ENCODE measurements at regions not wholly inside any gene's neighbourhood (a gene's known extent, or its start where the extent isn't known, plus 50 kb on each side); places are given as distances from the start of the nearest gene placed in this dataset.

DNA sequence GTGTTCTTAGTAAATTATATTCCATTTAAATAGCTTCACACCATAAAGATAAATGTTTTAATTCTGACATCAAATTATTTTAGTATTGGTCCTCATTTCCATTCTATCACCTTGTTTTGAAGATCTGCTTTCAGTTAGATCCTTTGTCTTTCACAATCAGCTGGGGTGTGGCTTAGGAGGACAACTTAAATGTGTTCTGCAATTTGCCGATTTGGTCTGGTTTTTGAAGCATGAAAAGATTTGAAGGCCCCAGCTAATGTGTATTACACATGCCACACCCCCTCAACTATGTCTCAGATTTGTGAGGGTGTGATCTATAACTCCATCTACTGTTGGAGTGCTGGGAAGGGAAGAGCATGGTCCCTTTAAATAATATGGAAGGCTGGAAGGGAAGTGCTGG lies 516.1 kb upstream of the GOLIM4 start:
- TF ChIP-seq, protein P1, sequence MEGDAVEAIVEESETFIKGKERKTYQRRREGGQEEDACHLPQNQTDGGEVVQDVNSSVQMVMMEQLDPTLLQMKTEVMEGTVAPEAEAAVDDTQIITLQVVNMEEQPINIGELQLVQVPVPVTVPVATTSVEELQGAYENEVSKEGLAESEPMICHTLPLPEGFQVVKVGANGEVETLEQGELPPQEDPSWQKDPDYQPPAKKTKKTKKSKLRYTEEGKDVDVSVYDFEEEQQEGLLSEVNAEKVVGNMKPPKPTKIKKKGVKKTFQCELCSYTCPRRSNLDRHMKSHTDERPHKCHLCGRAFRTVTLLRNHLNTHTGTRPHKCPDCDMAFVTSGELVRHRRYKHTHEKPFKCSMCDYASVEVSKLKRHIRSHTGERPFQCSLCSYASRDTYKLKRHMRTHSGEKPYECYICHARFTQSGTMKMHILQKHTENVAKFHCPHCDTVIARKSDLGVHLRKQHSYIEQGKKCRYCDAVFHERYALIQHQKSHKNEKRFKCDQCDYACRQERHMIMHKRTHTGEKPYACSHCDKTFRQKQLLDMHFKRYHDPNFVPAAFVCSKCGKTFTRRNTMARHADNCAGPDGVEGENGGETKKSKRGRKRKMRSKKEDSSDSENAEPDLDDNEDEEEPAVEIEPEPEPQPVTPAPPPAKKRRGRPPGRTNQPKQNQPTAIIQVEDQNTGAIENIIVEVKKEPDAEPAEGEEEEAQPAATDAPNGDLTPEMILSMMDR (IDR thresholded peaks at IDR 0.05; ENCODE audit: insufficient read depth, low read depth, low read length), result no peak
- no peak for TF ChIP-seq EZH2 (IDR thresholded peaks at IDR 0.05; ENCODE audit: insufficient read depth, low read length)
